SK-N-MC (cell line): ENCODE measurements at regions not wholly inside any gene's neighbourhood (a gene's known extent, or its start where the extent isn't known, plus 50 kb on each side); places are given as distances from the start of the nearest gene placed in this dataset.

Experiments used
- EZH2 ChIP-seq: fragments of 200-600 bp; sonication (generic); IDR thresholded peaks from one replicate; pipeline ENCODE4 v1.6.1; 2017; ENCODE audit warnings: antibody characterized with exemption
- POLR2AphosphoS5 ChIP-seq: IDR thresholded peaks from 2 replicates; pipeline ENCODE4 v1.6.1; 2012; ENCODE audit warnings: mild to moderate bottlenecking, low read depth, low read length, borderline replicate concordance

DNA sequence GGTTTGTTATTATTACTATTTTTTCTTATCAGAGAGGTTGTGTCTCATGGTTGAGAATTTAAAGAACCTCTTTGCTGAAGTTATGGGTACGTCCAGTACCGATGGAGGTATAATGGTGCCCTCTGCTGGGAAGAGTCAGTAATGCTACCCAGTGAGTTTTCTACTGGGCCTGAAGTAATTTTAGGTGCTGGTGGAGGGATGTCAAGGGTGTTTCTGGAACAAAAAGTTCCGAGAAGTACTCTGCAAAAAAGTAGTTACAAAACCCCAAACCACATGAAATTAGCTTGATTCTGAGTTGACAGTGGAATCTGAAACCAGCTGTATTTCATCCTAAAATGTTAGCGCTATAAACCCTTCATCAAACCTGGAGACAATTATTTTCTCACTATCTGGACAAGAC lies 102.5 kb upstream of the MID1 start:
- no peak for TF ChIP-seq EZH2
- TF ChIP-seq POLR2AphosphoS5, result no peak
